ENCODE measurements at regions not wholly inside any gene's neighbourhood (a gene's known extent, or its start where the extent isn't known, plus 50 kb on each side); places are given as distances from the start of the nearest gene placed in this dataset.

- no peak overlapping the region for H3K4me3 ChIP-seq
- ATAC-seq (ENCODE audit: insufficient read depth, low FRiP score) (no peak), DNase-seq (no peak)
- peaks cover 0 to 3% (median 0%) of the 10 kb centered on the region in 3 donors for H3K27me3 ChIP-seq (ENCODE audit: control insufficient read depth in 3 of 3, insufficient read depth in 3 of 3, low read length in 2 of 3)
- peaks cover 0 to 13% (median 9%) of the 10 kb centered on the region in 5 donors for H3K4me1 ChIP-seq (ENCODE audit: control insufficient read depth in 5 of 5, insufficient read depth in 5 of 5, low read length in 5 of 5)
- no peak overlapping the region for H3K27ac ChIP-seq (ENCODE audit: low read depth in 1 of 2, low read length in 1 of 2)
- no peaks in the 10 kb centered on the region for H3K36me3 ChIP-seq (ENCODE audit: control insufficient read depth in 4 of 4, insufficient read depth in 4 of 4, low read length in 4 of 4)
- no peaks in the 10 kb centered on the region for H3K9me3 ChIP-seq (ENCODE audit: control insufficient read depth in 4 of 4, insufficient read depth in 3 of 4, low read length in 3 of 4)
- TF ChIP-seq, protein P1, sequence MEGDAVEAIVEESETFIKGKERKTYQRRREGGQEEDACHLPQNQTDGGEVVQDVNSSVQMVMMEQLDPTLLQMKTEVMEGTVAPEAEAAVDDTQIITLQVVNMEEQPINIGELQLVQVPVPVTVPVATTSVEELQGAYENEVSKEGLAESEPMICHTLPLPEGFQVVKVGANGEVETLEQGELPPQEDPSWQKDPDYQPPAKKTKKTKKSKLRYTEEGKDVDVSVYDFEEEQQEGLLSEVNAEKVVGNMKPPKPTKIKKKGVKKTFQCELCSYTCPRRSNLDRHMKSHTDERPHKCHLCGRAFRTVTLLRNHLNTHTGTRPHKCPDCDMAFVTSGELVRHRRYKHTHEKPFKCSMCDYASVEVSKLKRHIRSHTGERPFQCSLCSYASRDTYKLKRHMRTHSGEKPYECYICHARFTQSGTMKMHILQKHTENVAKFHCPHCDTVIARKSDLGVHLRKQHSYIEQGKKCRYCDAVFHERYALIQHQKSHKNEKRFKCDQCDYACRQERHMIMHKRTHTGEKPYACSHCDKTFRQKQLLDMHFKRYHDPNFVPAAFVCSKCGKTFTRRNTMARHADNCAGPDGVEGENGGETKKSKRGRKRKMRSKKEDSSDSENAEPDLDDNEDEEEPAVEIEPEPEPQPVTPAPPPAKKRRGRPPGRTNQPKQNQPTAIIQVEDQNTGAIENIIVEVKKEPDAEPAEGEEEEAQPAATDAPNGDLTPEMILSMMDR (IDR thresholded peaks at IDR 0.05; ENCODE audit: control extremely low read depth, extremely low read depth) = no peak
- no peak overlapping the region for H3K9ac ChIP-seq (ENCODE audit: insufficient read depth in 1 of 2, low read length in 2 of 2)
- WGBS, 2 donors = 62 to 68% methylated on average over 4 of the region's 4 CpGs
These were observed 496.8 kb upstream of the ARRDC4 start for GRCh38 chr15:97463696-97464095.

DNA sequence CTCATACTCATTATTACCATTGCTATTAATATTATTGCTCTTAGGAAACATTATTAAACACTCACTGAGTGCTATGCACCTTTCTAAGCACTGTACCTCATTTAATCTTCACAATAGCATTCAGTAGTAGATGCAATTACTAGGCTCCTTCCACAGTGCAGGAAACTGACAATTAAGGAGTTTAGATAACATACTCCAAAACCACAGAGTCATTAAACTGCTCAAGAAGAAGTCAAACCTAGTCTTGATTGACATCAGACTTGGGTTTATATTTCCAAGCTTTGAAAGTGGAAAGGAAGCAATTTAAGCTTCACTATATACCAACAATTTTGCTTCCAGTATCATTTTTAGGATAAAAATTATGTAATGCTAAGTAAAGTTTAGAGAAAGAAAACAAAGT, 490.1 kb upstream of the ARRDC4 start:
- Histone ChIP-seq H3K27me3 (ENCODE audit: control insufficient read depth in 3 of 3, insufficient read depth in 3 of 3, low read length in 2 of 3) (no peaks in the 10 kb centered on the region), H3K36me3 (ENCODE audit: control insufficient read depth in 4 of 4, insufficient read depth in 4 of 4, low read length in 4 of 4) (no peaks in the 10 kb centered on the region), H3K9ac (ENCODE audit: insufficient read depth in 1 of 2, low read length in 2 of 2) (no peak overlapping the region), H3K27ac (ENCODE audit: low read depth in 1 of 2, low read length in 1 of 2) (no peak overlapping the region), H3K9me3 (ENCODE audit: control insufficient read depth in 4 of 4, insufficient read depth in 3 of 4, low read length in 3 of 4) (no peaks in the 10 kb centered on the region), H3K4me1 (ENCODE audit: control insufficient read depth in 5 of 5, insufficient read depth in 5 of 5, low read length in 5 of 5) (no peaks in the 10 kb centered on the region), H3K4me3 (no peak overlapping the region)
- TF ChIP-seq, protein P1 (IDR thresholded peaks at IDR 0.05; ENCODE audit: control extremely low read depth, extremely low read depth) = no peak
- ATAC-seq (ENCODE audit: insufficient read depth, low FRiP score) (no peak), DNase-seq (no peak)

DNA sequence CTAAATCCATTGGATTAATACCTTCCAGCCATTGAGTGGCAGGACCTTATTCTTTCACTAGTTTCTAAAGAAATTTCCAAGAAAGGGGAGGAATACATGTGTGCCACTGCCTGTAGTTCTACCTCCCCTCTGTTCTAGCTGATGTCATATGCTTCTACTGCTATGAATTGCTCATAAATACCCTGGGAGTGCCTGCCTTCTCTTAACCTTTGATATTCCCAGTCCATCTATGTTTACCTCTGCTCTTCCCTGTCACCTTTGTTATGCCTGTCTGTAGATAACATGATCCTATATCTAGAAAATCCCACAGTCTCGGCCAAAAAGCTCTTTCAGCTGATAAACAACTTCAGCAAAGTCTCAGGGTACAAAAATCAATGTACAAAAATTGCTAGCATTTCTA, 486.9 kb upstream of the ARRDC4 start:
- Histone ChIP-seq H3K9me3 (ENCODE audit: control insufficient read depth in 4 of 4, insufficient read depth in 3 of 4, low read length in 3 of 4) (peaks cover 0 to 2% (median 0%) of the 10 kb centered on the region in 4 donors), H3K36me3 (ENCODE audit: control insufficient read depth in 4 of 4, insufficient read depth in 4 of 4, low read length in 4 of 4) (no peaks in the 10 kb centered on the region), H3K27ac (ENCODE audit: low read depth in 1 of 2, low read length in 1 of 2) (no peak overlapping the region), H3K4me1 (ENCODE audit: control insufficient read depth in 5 of 5, insufficient read depth in 5 of 5, low read length in 5 of 5) (no peaks in the 10 kb centered on the region), H3K27me3 (ENCODE audit: control insufficient read depth in 3 of 3, insufficient read depth in 3 of 3, low read length in 2 of 3) (no peaks in the 10 kb centered on the region), H3K9ac (ENCODE audit: insufficient read depth in 1 of 2, low read length in 2 of 2) (no peak overlapping the region), H3K4me3 (no peak overlapping the region)
- no peak for ATAC-seq (ENCODE audit: insufficient read depth, low FRiP score)
- TF ChIP-seq, protein P1 (IDR thresholded peaks at IDR 0.05; ENCODE audit: control extremely low read depth, extremely low read depth) = no peak
- 48 to 75% methylated on average over 1 of the region's 1 CpG for WGBS, 2 donors
- no peak for DNase-seq

GRCh38 chr15:97479957-97480356, 480.5 kb upstream of the ARRDC4 start:
- Histone ChIP-seq H3K36me3 (ENCODE audit: control insufficient read depth in 4 of 4, insufficient read depth in 4 of 4, low read length in 4 of 4) (no peaks in the 10 kb centered on the region), H3K9me3 (ENCODE audit: control insufficient read depth in 4 of 4, insufficient read depth in 3 of 4, low read length in 3 of 4) (peaks cover 0 to 13% (median 0%) of the 10 kb centered on the region in 4 donors), H3K9ac (ENCODE audit: insufficient read depth in 1 of 2, low read length in 2 of 2) (no peak overlapping the region), H3K27ac (ENCODE audit: low read depth in 1 of 2, low read length in 1 of 2) (no peak overlapping the region), H3K4me1 (ENCODE audit: control insufficient read depth in 5 of 5, insufficient read depth in 5 of 5, low read length in 5 of 5) (no peaks in the 10 kb centered on the region), H3K4me3 (no peak overlapping the region), H3K27me3 (ENCODE audit: control insufficient read depth in 3 of 3, insufficient read depth in 3 of 3, low read length in 2 of 3) (no peaks in the 10 kb centered on the region)
- WGBS, 2 donors = 77 to 82% methylated on average over 3 of the region's 3 CpGs
- DNase-seq (no peak), ATAC-seq (ENCODE audit: insufficient read depth, low FRiP score) (no peak)
- TF ChIP-seq, protein P1 (IDR thresholded peaks at IDR 0.05; ENCODE audit: control extremely low read depth, extremely low read depth) = no peak

All from lung (tissue), 11 donors.